ENCODE measurements at regions not wholly inside any gene's neighbourhood (a gene's known extent, or its start where the extent isn't known, plus 50 kb on each side); places are given as distances from the start of the nearest gene placed in this dataset.

DNA sequence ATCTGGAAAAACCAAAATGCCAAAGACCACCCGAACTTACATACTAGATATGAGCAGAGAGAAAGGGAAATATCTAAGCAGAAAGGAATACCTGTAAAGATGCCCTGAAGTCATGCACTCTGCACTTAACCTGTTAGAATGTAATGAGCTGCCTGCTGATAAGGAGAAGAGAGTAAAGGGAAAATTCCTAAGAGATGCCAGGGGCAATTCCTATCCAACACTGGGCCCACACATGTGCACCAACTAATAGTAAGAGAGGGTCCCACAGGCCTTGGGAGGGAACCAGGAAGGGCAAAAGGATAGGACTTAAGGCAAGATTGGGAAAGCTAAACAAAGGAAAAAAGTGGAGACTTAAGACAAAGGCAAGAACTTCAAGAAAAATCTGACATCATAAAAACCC, 189.5 kb downstream of the NSUN3 start:
- CTCF ChIA-PET, result interaction anchor here (1.5 to 1.7 kb wide), 2 partner anchors 10 to 25 kb away, joined by 3 to 5 read pairs; no protein-coding TSS in a partner anchor
- peaks cover 6% of the 10 kb centered on the region for H3K27me3 Mint-ChIP-seq

More for the DNA sequence above, 189.5 kb downstream of the NSUN3 start:
- no peaks in the 10 kb centered on the region for H3K9me3 Mint-ChIP-seq (ENCODE audit: insufficient read depth)
- DNase-seq, result no peak
- Histone ChIP-seq H3K79me2 (ENCODE audit: control insufficient read depth, insufficient read depth, low read length) (no peaks in the 10 kb centered on the region), H3K4me1 (ENCODE audit: control insufficient read depth in 2 of 2, insufficient read depth in 2 of 2, low read length in 2 of 2) (no peaks in the 10 kb centered on the region), H4K20me1 (ENCODE audit: control insufficient read depth, insufficient read depth, low read length, poor library complexity, severe bottlenecking) (no peaks in the 10 kb centered on the region), H3K9me3 (ENCODE audit: control extremely low read depth in 1 of 3, control insufficient read depth in 2 of 3, insufficient read depth in 1 of 3, low read length in 2 of 3) (no peaks in the 10 kb centered on the region), H2AFZ (ENCODE audit: insufficient read depth, low read depth, low read length, poor library complexity, severe bottlenecking) (no peak overlapping the region), H3K4me3 (ENCODE audit: control extremely low read depth in 1 of 5, extremely low read depth in 1 of 5, insufficient read depth in 1 of 5, low read depth in 2 of 5, low read length in 4 of 5) (no peak overlapping the region), H3K36me3 (replicated peaks in 1 of 2; ENCODE audit: control extremely low read depth in 1 of 2, control insufficient read depth in 1 of 2, extremely low read depth in 1 of 2, insufficient read depth in 2 of 2, low read length in 1 of 2) (no peaks in the 10 kb centered on the region), H3K9ac (ENCODE audit: low read length) (no peak overlapping the region), H3K27me3 (replicated peaks in 1 of 4; ENCODE audit: control extremely low read depth in 1 of 4, control insufficient read depth in 3 of 4, insufficient read depth in 4 of 4, low read length in 3 of 4) (peaks cover 0 to 5% (median 0%) of the 10 kb centered on the region in 4 experiments), H3K4me2 (replicated peaks; ENCODE audit: low read depth, low read length, poor library complexity, severe bottlenecking) (no peak overlapping the region), H3K27ac (ENCODE audit: low read length in 2 of 2) (no peak overlapping the region)
- intact Hi-C loops (cut with micrococcal nuclease), result no loop called here
- ATAC-seq (ENCODE audit: low read depth), result no peak
- H3K4me1 Mint-ChIP-seq, result no peaks in the 10 kb centered on the region
- POLR2A ChIA-PET, result no interaction called here
- H3K27ac Mint-ChIP-seq, result no peak overlapping the region
- no CpG with 5 or more reads among the region's 1 CpG for WGBS (ENCODE audit: insufficient coverage)
- no peak for TF ChIP-seq EZH2 (IDR thresholded peaks at IDR 0.05; ENCODE audit: borderline replicate concordance, insufficient read depth, low read depth, low read length, poor library complexity, severe bottlenecking)
- no peak for TF ChIP-seq CTCF (IDR thresholded peaks at IDR 0.05)
- H3K4me3 Mint-ChIP-seq, result no peak overlapping the region

Data from B cell (primary cell).